GM12878 (cell line): ENCODE measurements at regions not wholly inside any gene's neighbourhood (a gene's known extent, or its start where the extent isn't known, plus 50 kb on each side); places are given as distances from the start of the nearest gene placed in this dataset.

Source experiments
- CBFB ChIP-seq: IDR thresholded peaks from 2 replicates; pipeline ENCODE4 v1.6.1; 2016; ENCODE audit warnings: antibody characterized with exemption, low read depth
- ETV6 ChIP-seq, 2 experiments: fragments of 450-650 bp in 1 of 2; IDR thresholded peaks in 1 of 2; conservative IDR thresholded peaks in 1 of 2; 2 replicates each; pipeline ENCODE4 v1.6.1; 2014; ENCODE audit warnings: antibody characterized with exemption in 1 of 2, borderline replicate concordance in 1 of 2, low read depth in 1 of 2, mild to moderate bottlenecking in 1 of 2, moderate library complexity in 1 of 2
- HDAC6 ChIP-seq: fragments of 200-600 bp; sonication (generic); IDR thresholded peaks from one replicate; pipeline ENCODE4 v1.8.0; 2017; ENCODE audit warnings: antibody characterized with exemption; ENCODE audit not compliant: unreplicated experiment
- KLF5 ChIP-seq: fragments of 450-650 bp; IDR thresholded peaks from 2 replicates; pipeline ENCODE4 v1.6.1; 2014; ENCODE audit warnings: mild to moderate bottlenecking; ENCODE audit not compliant: partially characterized antibody
- PRDM15 ChIP-seq: fragments of 450-650 bp; formaldehyde crosslinking; IDR thresholded peaks from 2 replicates; pipeline ENCODE4 v1.4.0; 2020; ENCODE audit warnings: mild to moderate bottlenecking, moderate library complexity
- RBBP5 ChIP-seq: fragments of 200-600 bp; sonication (generic); conservative IDR thresholded peaks from 2 replicates; pipeline ENCODE4 v1.6.1; 2016
- ZBTB11 ChIP-seq: fragments of 450-650 bp; formaldehyde crosslinking; IDR thresholded peaks from 2 replicates; pipeline ENCODE4 v1.5.0; 2022; ENCODE audit warnings: mild to moderate bottlenecking, missing genetic modification characterization

GRCh38 chr3:137259089-137259488, 301.3 kb downstream of the IL20RB start (continued):
- TF ChIP-seq ZBTB11 (CRISPR knock-in tag) (no peak), KLF5 (no peak), HDAC6 (no peak), RBBP5 (no peak), PRDM15 (CRISPR knock-in tag) (no peak), CBFB (no peak), ETV6 (conservative IDR thresholded peaks at IDR 0.05 in 1 of 2, IDR thresholded peaks at IDR 0.05 in 1 of 2; ENCODE audit: borderline replicate concordance in 1 of 2, low read depth in 1 of 2) (no peak)
